Pancreas (tissue), 10 donors: ENCODE measurements at regions not wholly inside any gene's neighbourhood (a gene's known extent, or its start where the extent isn't known, plus 50 kb on each side); places are given as distances from the start of the nearest gene placed in this dataset.

Experiments
- ATAC-seq, 4 donors: fragments of 200-7000 bp; cut with Tn5 transposase; one replicate each; pipeline versions ENCODE4 v1.8.0 to v1.9.1; 2020; ENCODE audit warnings: mild to moderate bottlenecking in 4 of 4, moderate library complexity in 4 of 4
- DNase-seq, 6 donors: peaks; one replicate each; pipeline ENCODE4 v3.0.0-alpha.2; 2020
- FAIRE-seq: peaks from 2 replicates; lab custom pipeline; 2012; peaks lifted over from hg19 to GRCh38; lab: Jason Lieb, UNC
- H3K27ac ChIP-seq, 4 donors: fragments of 200-600 bp; sonication (generic); 1 replicate in 3 of 4; 2 replicates in 1 of 4; pipeline versions ENCODE4 v1.5.0 to v1.8.0; 2020
- H3K27me3 ChIP-seq, 4 donors: fragments of 200-600 bp; one replicate each; pipeline ENCODE4 v1.8.0; 2021
- H3K36me3 ChIP-seq, 3 donors: fragments of 200-600 bp; sonication (generic) in 1 of 3; one replicate each; pipeline versions ENCODE4 v1.5.0 to v1.8.0; 2020 to 2021
- H3K4me1 ChIP-seq, 3 donors: fragments of 200-600 bp; one replicate each; pipeline ENCODE4 v1.8.0; 2021
- H3K4me3 ChIP-seq, 4 donors: fragments of 200-600 bp; sonication (generic) in 2 of 4; one replicate each; pipeline versions ENCODE4 v1.5.0 to v1.8.0; 2020 to 2021
- H3K9me3 ChIP-seq, 4 donors: fragments of 200-600 bp; one replicate each; pipeline ENCODE4 v1.8.0; 2021
- WGBS, 2 donors: extraction: QIAGEN DNeasy Blood & Tissue Kit; methylation state at CpG; one replicate each; pipeline ENCODE4 v1.1.7; 2013; 5-methylcytosine and 5-hydroxymethylcytosine counted together
- intact Hi-C, 3 donors: fragments of 100-400 bp; cut with DNase I; formaldehyde crosslinking; loops; one replicate each; pipeline versions ENCODE4 v1.11.1 to v1.14.2; 2022
- TF ChIP-seq, protein P1 (sequence below), 4 donors: fragments of 200-600 bp; sonication (generic) in 3 of 4; IDR thresholded peaks; one replicate each; pipeline versions ENCODE4 v1.5.0 to v1.8.0; 2021; ENCODE audit warnings: antibody characterized with exemption in 4 of 4
- donor health status: healthy with polysubstance abuse.
- donor health status: DM: no; HTN: no; CAD: no; lungs with moderate emphysema.
- donor health status: DM: no; HTN: no; CAD: no.
- donor health status: control.
- donor health status: control.
- donor health status: Bipolar disorder and iron deficiency.
- donor health status: DM: yes; HTN: yes; CAD: no.
- donor health status: DM: no; HTN: no; CAD: no.
- donor health status: DM: no; HTN: no; CAD: no.
- donor health status: DM: yes; HTN: yes; CAD: no.

DNA sequence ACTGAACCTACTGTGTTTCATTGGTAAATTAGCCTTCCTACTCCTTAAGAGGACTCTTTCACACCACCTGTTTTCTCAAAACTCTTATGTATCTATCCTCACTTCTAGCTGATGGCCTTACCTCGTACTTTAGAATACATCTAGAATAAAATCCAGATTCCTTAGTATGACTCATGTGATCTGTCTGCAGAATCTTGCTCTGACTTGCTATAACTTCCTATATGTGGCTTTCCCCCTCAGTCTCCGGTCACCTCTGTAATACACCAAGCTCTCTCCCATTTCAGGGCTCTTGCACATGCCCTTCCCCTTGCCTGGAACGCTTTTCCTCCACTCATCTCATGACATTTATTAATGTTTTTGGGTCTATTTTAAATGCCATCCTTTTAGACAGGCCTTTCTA lies 95.6 kb upstream of the LHCGR start:
- FAIRE-seq: no peak

DNA sequence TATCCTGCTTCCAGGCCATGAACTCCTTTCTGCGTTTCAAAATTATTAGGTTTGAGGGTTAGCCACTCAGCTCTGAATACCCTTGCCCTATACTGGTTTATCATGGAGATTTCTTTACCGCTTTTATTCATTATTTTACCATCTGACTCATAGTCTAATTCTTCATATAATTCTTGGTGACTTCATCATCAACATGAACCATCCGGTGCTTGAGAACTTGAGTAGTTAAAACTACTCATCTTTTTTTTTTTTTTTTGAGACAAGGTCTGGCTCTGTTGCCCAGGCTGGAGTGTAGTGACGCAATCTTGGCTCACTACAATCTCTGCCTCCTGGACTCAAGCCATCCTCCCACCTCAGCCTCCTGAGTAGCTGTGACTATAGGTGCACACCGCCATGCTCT lies 94.2 kb upstream of the LHCGR start:
- 72 to 81% methylated on average over 5 of the region's 5 CpGs for WGBS, 2 donors
- intact Hi-C loops: no loop called here

More for the DNA sequence above, 95.6 kb upstream of the LHCGR start:
- DNase-seq (no peak), ATAC-seq (no peak)
- 47 to 65% methylated on average over 3 of the region's 3 CpGs for WGBS, 2 donors
- intact Hi-C loops: no loop called here
- H3K9me3 ChIP-seq: no peaks in the 10 kb centered on the region
- TF ChIP-seq, protein P1, sequence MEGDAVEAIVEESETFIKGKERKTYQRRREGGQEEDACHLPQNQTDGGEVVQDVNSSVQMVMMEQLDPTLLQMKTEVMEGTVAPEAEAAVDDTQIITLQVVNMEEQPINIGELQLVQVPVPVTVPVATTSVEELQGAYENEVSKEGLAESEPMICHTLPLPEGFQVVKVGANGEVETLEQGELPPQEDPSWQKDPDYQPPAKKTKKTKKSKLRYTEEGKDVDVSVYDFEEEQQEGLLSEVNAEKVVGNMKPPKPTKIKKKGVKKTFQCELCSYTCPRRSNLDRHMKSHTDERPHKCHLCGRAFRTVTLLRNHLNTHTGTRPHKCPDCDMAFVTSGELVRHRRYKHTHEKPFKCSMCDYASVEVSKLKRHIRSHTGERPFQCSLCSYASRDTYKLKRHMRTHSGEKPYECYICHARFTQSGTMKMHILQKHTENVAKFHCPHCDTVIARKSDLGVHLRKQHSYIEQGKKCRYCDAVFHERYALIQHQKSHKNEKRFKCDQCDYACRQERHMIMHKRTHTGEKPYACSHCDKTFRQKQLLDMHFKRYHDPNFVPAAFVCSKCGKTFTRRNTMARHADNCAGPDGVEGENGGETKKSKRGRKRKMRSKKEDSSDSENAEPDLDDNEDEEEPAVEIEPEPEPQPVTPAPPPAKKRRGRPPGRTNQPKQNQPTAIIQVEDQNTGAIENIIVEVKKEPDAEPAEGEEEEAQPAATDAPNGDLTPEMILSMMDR (IDR thresholded peaks at IDR 0.05): no peak
- no peaks in the 10 kb centered on the region for H3K4me1 ChIP-seq
- no peaks in the 10 kb centered on the region for H3K36me3 ChIP-seq
- no peak overlapping the region for H3K27ac ChIP-seq
- no peaks in the 10 kb centered on the region for H3K27me3 ChIP-seq
- H3K4me3 ChIP-seq: no peak overlapping the region

DNA sequence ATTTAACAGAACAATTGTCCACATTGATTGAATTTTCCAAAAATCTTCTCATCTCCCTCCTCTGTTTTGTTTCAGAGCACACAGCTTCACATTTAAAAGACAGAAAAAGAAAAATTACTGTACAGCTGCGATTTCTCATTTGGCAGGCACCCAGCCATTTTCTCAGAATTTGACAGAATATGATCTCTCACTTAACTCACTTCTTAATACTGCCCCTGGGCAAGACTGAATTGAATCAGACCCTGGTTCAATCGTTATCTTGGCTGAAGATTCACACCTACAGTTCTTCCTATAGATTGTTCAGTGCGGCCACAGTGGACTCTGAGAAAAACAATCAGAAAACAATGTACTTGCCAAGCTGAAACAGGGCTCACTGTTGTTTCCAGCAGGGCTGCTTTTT lies 90.2 kb upstream of the LHCGR start:
- Histone ChIP-seq H3K27me3 (no peaks in the 10 kb centered on the region), H3K9me3 (no peaks in the 10 kb centered on the region), H3K4me3 (no peak overlapping the region), H3K27ac (no peak overlapping the region), H3K4me1 (no peaks in the 10 kb centered on the region), H3K36me3 (no peaks in the 10 kb centered on the region)
- no peak for FAIRE-seq
- no peak for ATAC-seq
- TF ChIP-seq, protein P1 (IDR thresholded peaks at IDR 0.05): no peak
- 38 to 60% methylated on average over 3 of the region's 3 CpGs for WGBS, 2 donors
- no peak for DNase-seq
- intact Hi-C loops: no loop called here

More for the DNA sequence above, 94.2 kb upstream of the LHCGR start:
- H3K36me3 ChIP-seq: no peaks in the 10 kb centered on the region
- H3K27me3 ChIP-seq: no peaks in the 10 kb centered on the region
- H3K4me3 ChIP-seq: no peak overlapping the region
- no peak overlapping the region for H3K27ac ChIP-seq
- DNase-seq: no peak
- TF ChIP-seq, protein P1 (IDR thresholded peaks at IDR 0.05): no peak
- no peaks in the 10 kb centered on the region for H3K9me3 ChIP-seq
- no peak for ATAC-seq
- no peak for FAIRE-seq
- no peaks in the 10 kb centered on the region for H3K4me1 ChIP-seq

DNA sequence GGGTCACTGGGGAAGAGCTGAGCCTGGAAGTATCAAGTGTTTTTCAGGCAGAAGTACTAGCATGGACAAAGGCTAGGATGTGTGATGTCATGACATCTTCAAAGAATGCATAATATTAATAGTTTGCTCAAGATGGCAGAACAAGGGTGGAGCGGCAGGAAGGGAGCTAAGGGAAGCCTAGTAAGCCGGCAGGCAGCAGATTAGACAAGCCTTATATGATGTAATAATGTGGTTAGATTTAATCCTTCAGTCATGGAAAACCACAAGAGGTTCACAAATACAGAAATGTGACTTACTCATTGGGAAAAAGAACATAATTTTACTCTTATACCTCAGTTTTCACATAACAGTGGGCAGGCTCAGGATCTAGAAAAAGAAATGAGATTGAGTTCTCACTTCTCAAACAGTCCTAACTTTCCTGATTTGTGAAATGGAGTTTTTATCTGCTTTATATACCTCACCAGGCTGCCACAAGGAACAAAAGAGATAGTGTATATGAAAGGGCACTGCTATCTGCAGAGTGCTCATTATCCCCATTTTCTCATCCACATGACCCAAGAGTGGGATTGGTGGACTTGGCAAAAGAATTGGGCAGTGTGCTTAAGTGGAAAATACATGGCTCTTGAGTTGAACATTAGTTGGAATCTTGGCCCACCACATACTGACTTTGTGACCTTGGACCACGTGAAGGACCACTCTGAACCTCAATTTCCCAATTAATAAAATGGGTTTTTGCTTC lies 89.1 kb upstream of the LHCGR start:
- intact Hi-C loops: no loop called here
- FAIRE-seq: no peak
- TF ChIP-seq, protein P1 (IDR thresholded peaks at IDR 0.05): no peak

DNA sequence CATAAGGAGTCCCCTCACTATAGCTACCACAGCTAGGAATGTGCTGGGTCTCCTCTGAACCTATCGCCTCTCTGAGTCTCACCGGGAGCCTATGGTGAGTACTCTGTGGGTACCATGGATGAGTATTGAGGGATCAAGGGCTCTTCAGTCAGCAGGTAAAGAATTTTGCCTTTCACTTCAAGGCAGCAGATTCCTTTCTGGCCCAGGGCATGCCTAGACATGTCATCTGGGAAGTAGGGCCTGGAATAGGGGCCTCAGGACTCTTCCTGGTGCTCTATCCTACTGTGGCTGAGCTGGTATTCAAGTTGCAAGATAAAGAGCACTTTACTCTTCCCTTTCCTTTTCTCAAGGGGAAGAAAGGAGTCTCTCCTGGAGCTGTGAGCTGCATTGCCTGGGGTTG lies 85.6 kb upstream of the LHCGR start:
- DNase-seq (no peak), FAIRE-seq (no peak), ATAC-seq (no peak)
- 83 to 86% methylated on average over 2 of the region's 2 CpGs for WGBS, 2 donors
- Histone ChIP-seq H3K27me3 (no peaks in the 10 kb centered on the region), H3K4me3 (no peak overlapping the region), H3K4me1 (no peaks in the 10 kb centered on the region), H3K27ac (no peak overlapping the region), H3K36me3 (no peaks in the 10 kb centered on the region), H3K9me3 (no peaks in the 10 kb centered on the region)
- TF ChIP-seq, protein P1 (IDR thresholded peaks at IDR 0.05): no peak
- intact Hi-C loops: no loop called here

More for the DNA sequence above, 89.1 kb upstream of the LHCGR start:
- Histone ChIP-seq H3K36me3 (no peaks in the 10 kb centered on the region), H3K27me3 (no peaks in the 10 kb centered on the region), H3K9me3 (no peaks in the 10 kb centered on the region), H3K27ac (no peak overlapping the region), H3K4me1 (no peaks in the 10 kb centered on the region), H3K4me3 (no peak overlapping the region)
- 45 to 68% methylated on average over 3 of the region's 3 CpGs for WGBS, 2 donors
- ATAC-seq: no peak
- no peak for DNase-seq
